Pancreas (tissue), 10 donors: ENCODE measurements at regions not wholly inside any gene's neighbourhood (a gene's known extent, or its start where the extent isn't known, plus 50 kb on each side); places are given as distances from the start of the nearest gene placed in this dataset.

Experiments
- ATAC-seq, 4 donors: fragments of 200-7000 bp; cut with Tn5 transposase; one replicate each; pipeline versions ENCODE4 v1.8.0 to v1.9.1; 2020; ENCODE audit warnings: mild to moderate bottlenecking in 4 of 4, moderate library complexity in 4 of 4
- DNase-seq, 6 donors: peaks; one replicate each; pipeline ENCODE4 v3.0.0-alpha.2; 2020
- FAIRE-seq: peaks from 2 replicates; lab custom pipeline; 2012; peaks lifted over from hg19 to GRCh38; lab: Jason Lieb, UNC
- H3K27ac ChIP-seq, 4 donors: fragments of 200-600 bp; sonication (generic); 1 replicate in 3 of 4; 2 replicates in 1 of 4; pipeline versions ENCODE4 v1.5.0 to v1.8.0; 2020
- H3K27me3 ChIP-seq, 4 donors: fragments of 200-600 bp; one replicate each; pipeline ENCODE4 v1.8.0; 2021
- H3K36me3 ChIP-seq, 3 donors: fragments of 200-600 bp; sonication (generic) in 1 of 3; one replicate each; pipeline versions ENCODE4 v1.5.0 to v1.8.0; 2020 to 2021
- H3K4me1 ChIP-seq, 3 donors: fragments of 200-600 bp; one replicate each; pipeline ENCODE4 v1.8.0; 2021
- H3K4me3 ChIP-seq, 4 donors: fragments of 200-600 bp; sonication (generic) in 2 of 4; one replicate each; pipeline versions ENCODE4 v1.5.0 to v1.8.0; 2020 to 2021
- H3K9me3 ChIP-seq, 4 donors: fragments of 200-600 bp; one replicate each; pipeline ENCODE4 v1.8.0; 2021
- WGBS, 2 donors: extraction: QIAGEN DNeasy Blood & Tissue Kit; methylation state at CpG; one replicate each; pipeline ENCODE4 v1.1.7; 2013; 5-methylcytosine and 5-hydroxymethylcytosine counted together
- intact Hi-C, 3 donors: fragments of 100-400 bp; cut with DNase I; formaldehyde crosslinking; loops; one replicate each; pipeline versions ENCODE4 v1.11.1 to v1.14.2; 2022
- TF ChIP-seq, protein P1 (sequence below), 4 donors: fragments of 200-600 bp; sonication (generic) in 3 of 4; IDR thresholded peaks; one replicate each; pipeline versions ENCODE4 v1.5.0 to v1.8.0; 2021; ENCODE audit warnings: antibody characterized with exemption in 4 of 4
- donor health status: healthy with polysubstance abuse.
- donor health status: DM: no; HTN: no; CAD: no; lungs with moderate emphysema.
- donor health status: DM: no; HTN: no; CAD: no.
- donor health status: control.
- donor health status: control.
- donor health status: Bipolar disorder and iron deficiency.
- donor health status: DM: yes; HTN: yes; CAD: no.
- donor health status: DM: no; HTN: no; CAD: no.
- donor health status: DM: no; HTN: no; CAD: no.
- donor health status: DM: yes; HTN: yes; CAD: no.

DNA sequence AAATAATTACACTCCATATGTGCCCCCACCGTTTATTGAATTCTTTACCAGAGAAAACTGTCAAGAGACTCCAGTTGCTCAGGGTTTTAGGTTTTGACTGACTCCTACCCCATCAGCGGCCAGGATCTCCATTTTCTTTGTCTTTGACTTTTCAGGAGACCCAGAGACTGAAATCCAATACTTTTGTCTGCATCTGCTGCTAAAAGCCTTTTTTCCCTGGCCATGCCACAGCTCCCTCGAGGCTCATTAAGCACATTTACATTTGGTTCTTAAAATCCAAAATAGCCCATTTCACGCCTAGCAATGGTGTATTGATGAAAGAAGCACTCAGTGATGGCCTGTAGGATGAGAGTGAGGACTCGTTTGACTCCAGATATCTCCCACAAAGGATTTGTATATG, 332.6 kb upstream of the ACVR2A start:
- intact Hi-C loops = no loop called here
- Histone ChIP-seq H3K27ac (no peak overlapping the region), H3K4me3 (no peak overlapping the region), H3K9me3 (no peaks in the 10 kb centered on the region), H3K36me3 (no peaks in the 10 kb centered on the region), H3K27me3 (no peaks in the 10 kb centered on the region), H3K4me1 (no peaks in the 10 kb centered on the region)
- TF ChIP-seq, protein P1, sequence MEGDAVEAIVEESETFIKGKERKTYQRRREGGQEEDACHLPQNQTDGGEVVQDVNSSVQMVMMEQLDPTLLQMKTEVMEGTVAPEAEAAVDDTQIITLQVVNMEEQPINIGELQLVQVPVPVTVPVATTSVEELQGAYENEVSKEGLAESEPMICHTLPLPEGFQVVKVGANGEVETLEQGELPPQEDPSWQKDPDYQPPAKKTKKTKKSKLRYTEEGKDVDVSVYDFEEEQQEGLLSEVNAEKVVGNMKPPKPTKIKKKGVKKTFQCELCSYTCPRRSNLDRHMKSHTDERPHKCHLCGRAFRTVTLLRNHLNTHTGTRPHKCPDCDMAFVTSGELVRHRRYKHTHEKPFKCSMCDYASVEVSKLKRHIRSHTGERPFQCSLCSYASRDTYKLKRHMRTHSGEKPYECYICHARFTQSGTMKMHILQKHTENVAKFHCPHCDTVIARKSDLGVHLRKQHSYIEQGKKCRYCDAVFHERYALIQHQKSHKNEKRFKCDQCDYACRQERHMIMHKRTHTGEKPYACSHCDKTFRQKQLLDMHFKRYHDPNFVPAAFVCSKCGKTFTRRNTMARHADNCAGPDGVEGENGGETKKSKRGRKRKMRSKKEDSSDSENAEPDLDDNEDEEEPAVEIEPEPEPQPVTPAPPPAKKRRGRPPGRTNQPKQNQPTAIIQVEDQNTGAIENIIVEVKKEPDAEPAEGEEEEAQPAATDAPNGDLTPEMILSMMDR (IDR thresholded peaks at IDR 0.05) = no peak
- FAIRE-seq = no peak
- ATAC-seq = no peak
- DNase-seq = no peak
- 68 to 74% methylated on average over 5 of the region's 5 CpGs for WGBS, 2 donors

DNA sequence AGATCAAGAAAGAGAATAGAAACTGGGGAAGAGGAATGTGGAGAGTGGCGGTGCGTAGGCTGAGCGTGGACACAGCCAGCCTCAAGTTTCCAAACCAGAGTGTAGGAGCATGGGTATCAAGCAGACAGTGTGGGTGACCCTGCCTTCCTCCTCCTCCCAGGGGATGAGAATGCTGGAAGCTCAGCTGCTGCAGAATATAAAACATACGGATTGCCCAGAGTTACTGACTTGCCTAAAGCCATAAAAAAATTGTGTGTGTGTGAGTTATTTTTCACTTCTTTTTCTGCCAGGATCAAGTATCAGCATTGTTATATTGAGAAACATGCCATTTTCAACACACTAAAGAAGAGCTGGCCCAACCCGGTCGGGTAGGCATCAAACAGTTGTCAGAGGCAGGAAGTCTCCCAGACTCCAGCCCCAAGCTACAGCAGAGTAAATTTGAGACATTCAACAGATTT, 333.3 kb upstream of the ACVR2A start:
- Histone ChIP-seq H3K27ac (no peak overlapping the region), H3K27me3 (no peaks in the 10 kb centered on the region), H3K36me3 (no peaks in the 10 kb centered on the region), H3K4me1 (no peaks in the 10 kb centered on the region), H3K9me3 (no peaks in the 10 kb centered on the region), H3K4me3 (no peak overlapping the region)
- intact Hi-C loops = no loop called here
- DNase-seq = peak in 2 of 6 donors; percentile 7 to 26
- peak in 3 of 4 donors; percentile 39 to 73 (median 70) for ATAC-seq
- WGBS, 2 donors = 79 to 84% methylated on average over 6 of the region's 6 CpGs
- no peak for FAIRE-seq
- TF ChIP-seq, protein P1 (IDR thresholded peaks at IDR 0.05) = no peak

GRCh38 chr2:147509821-147510220, 335.0 kb upstream of the ACVR2A start:
- no peak for FAIRE-seq
- no peak for ATAC-seq
- H3K27ac ChIP-seq = no peak overlapping the region
- H3K9me3 ChIP-seq = no peaks in the 10 kb centered on the region
- DNase-seq = no peak
- TF ChIP-seq, protein P1 (IDR thresholded peaks at IDR 0.05) = no peak
- H3K36me3 ChIP-seq = no peaks in the 10 kb centered on the region
- intact Hi-C loops = no loop called here
- H3K4me1 ChIP-seq = no peaks in the 10 kb centered on the region
- H3K27me3 ChIP-seq = no peaks in the 10 kb centered on the region
- H3K4me3 ChIP-seq = no peak overlapping the region

DNA sequence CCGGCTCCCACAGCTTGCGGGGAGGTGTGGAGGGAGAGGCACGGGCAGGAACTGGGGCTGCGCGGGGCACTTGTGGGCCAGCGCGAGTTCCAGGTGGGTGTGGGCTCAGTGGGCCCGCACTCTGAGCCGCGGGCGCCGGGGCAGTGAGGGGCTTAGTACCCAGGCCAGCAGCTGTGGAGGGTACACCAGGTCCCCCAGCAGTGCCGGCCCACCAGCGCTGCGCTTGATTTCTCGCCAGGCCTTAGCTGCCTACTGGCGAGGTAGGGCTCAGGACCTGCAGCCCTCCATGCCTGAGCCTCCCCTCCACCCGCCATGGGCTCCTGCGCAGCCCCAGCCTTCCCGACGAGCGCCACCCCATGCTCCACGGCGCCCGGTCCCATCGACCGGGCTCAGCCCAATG, 337.9 kb upstream of the ACVR2A start:
- ATAC-seq (no peak), FAIRE-seq (no peak), DNase-seq (peak in 1 of 6 donors; percentile 64)
- Histone ChIP-seq H3K27me3 (no peaks in the 10 kb centered on the region), H3K4me1 (no peaks in the 10 kb centered on the region), H3K4me3 (no peak overlapping the region), H3K27ac (no peak overlapping the region), H3K36me3 (no peaks in the 10 kb centered on the region), H3K9me3 (no peaks in the 10 kb centered on the region)
- TF ChIP-seq, protein P1 (IDR thresholded peaks at IDR 0.05) = no peak
- WGBS, 2 donors = 95 to 97% methylated on average over 27 of the region's 27 CpGs
- intact Hi-C loops = no loop called here

DNA sequence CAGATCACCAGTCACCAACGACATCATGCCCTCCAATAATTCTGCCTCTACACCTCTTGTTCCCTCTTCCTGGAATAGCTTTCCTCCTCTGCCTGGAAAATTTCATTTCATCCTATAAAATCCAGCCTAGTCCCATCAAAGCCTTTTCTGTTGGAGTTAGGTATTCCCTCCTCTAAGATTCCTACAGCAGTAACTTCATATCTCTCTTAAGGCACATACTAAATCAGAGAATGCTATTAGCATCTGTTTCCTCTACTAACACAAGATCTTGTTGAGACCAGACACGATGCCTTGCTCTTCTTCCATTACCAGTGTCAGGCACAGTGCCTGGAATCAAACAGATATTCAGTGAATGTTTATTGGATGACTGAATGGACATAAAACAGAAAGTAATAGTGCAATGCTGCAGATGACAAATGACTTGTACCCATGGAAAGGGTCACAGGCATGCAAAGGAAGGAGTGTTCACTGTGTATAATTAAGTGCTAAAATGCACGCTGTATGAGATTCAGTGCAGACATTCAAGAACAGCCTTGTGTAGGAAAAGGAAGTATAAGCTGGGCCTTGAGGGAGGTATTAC, 342.0 kb upstream of the ACVR2A start:
- TF ChIP-seq, protein P1 (IDR thresholded peaks at IDR 0.05) = no peak
- intact Hi-C loops = no loop called here
- FAIRE-seq = no peak
- no peak for DNase-seq
- no peaks in the 10 kb centered on the region for H3K4me1 ChIP-seq
- H3K27ac ChIP-seq = no peak overlapping the region
- no peak overlapping the region for H3K4me3 ChIP-seq
- no peak for ATAC-seq
- H3K36me3 ChIP-seq = no peaks in the 10 kb centered on the region
- no peaks in the 10 kb centered on the region for H3K9me3 ChIP-seq
- no peaks in the 10 kb centered on the region for H3K27me3 ChIP-seq
- 81 to 93% methylated on average over 3 of the region's 3 CpGs for WGBS, 2 donors
